Fibroblast of peridontal ligament (primary cell): ENCODE measurements at regions not wholly inside any gene's neighbourhood (a gene's known extent, or its start where the extent isn't known, plus 50 kb on each side); places are given as distances from the start of the nearest gene placed in this dataset.
"Not testable (repeated sequence)": the region's sequence is repeated elsewhere in the genome, so short reads cannot be mapped to it uniquely, and the experiment has no call there.

Experiments
- DNase-seq: peaks from one replicate; pipeline ENCODE4 v3.0.0-alpha.2; 2010; ENCODE audit errors: extremely low read depth

DNA sequence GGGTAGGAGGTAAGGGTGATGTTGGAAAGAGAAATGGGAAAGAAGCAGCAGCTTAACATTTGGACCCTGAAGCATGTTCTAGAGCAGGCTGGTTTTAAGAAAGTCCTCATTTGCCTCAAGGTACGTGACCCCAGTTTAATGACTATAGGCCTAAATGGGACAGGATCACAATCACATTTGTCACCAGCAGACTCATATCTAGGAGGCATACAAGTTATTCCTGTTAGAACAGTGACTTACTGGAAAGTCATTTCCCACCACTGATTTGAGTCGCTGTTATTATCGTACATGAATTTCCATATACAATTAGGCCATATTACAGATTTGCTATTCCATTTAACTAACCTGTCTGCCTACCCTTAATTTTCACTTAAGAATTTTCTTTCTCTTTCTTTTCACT is 326.1 kb downstream of the DAD1 start:
- DNase-seq, result no peak

DNA sequence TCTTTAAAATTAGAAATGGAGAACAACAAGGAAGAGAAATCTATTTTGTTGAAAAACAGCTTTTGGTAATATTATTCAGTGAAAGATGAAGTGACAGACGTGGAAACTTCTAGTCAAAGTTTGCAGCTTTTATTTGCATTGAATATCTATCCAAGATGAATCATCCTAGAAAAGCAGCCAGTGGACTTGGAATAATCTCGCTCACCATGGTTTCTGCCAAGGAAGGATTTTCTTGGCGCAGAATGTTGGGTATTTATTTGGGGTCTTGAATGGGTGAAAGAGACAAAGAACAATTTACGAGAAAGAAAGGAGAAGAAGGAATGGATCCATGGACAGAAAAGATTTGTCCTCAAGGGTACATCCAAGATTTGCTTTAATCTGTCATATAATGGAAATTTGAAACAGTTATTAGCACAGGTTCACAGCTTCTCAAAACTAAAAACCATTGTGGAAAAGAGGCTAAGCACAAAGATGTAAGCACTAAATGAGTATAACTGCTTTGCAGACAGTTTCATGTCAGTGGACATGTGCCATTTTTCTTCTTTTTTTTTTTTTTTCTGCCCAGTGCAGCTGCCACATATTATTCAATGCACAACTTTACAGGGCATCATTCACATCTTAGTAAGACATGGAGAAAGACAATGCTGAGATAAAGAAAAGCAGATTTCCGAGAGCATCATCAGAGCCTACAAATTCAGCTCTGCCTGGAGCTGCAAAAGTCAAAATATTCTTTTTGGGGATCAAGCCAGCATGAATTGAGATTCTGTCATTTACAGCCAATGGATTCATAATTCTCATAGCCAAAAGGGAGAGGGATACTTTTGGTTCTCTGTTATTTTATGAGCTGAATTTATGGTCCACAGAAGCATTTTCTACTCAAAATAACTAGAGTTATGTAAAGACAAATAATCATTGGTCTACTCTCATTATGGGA is 333.7 kb downstream of the DAD1 start:
- no peak for DNase-seq

DNA sequence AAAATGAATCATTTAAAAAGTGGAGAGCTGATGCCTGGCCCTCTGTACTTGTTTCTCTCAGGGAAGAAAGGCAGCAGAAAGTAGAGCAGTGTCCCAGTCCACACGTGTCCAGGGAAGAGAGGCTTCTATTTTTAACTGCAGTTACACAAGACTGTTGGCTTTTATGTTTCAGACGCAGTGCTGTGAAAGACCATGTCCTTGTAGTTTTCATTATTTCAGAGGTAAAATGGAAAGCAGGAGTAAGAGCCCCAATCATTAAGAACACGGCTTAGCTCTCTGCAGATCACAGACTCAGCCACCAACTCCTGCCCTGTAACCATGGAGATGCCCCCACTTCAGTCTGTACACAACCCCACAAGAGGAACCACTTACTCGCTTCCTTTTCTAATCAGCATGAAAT is 336.3 kb downstream of the DAD1 start:
- DNase-seq, result no peak

DNA sequence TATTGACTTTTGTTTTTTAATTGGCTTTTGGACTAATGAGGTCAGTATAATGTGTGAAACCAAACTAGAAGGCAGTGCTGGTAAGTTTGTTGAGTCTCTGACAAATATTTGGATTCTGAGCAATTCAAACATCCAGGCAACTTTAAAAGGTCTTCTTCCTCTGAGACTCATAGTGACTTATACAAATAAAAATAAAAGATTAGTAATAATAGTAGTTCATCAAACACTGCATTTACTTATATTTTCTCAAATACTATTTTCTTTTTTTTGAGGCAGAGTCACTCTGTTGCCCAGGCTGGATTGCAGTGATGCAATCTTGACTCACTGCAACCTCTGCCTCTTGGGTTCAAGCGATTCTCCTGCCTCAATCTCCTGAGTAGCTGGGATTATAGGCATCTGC is 337.9 kb downstream of the DAD1 start:
- no peak for DNase-seq

DNA sequence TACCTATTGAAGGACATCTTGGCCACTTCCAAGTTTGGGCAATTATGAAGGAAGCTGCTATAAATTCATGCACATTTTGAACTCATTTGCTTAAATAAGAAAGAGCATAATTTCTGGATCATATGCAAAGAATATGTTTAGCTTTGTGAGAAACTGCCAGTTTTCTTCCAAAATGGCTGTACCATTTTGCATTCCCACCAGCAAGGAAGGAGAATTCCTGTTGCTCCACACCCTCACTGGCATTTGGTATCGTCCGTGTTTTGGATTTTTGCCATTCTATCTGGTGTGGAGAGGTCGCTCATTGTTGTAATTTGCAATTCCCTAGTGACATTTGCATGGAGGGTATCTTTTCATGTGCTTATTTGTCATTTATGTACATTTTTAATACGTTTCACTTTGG is 339.3 kb downstream of the DAD1 start:
- no peak for DNase-seq

DNA sequence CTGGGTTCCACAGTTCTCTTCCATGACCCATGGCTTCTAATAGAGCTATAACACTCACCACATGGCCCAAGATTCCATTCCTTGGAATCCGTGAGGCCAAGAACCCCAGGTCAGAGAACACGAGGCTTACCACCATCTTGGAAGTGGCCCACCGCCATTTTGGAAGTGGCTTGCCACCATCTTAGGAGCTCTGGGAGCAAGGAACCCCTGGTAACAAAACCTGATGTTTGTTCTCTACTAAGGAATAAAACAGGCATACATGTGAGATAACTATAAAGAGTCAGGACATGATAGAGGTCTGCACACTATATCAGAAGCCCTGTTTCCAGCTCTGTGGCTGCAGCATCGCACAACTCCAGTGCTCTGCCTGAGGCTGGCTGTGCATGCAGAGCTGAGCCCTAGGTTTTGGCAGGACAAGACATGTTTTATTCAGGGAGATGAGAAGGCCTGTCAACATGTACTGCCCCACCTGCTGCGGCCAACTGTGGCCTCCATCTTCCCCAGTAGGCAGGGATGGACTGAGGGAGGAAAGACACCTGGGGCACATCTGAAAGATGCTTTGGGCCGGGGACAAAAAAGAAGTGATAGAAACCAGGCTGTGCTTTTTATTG is 344.9 kb downstream of the DAD1 start:
- no peak for DNase-seq

DNA sequence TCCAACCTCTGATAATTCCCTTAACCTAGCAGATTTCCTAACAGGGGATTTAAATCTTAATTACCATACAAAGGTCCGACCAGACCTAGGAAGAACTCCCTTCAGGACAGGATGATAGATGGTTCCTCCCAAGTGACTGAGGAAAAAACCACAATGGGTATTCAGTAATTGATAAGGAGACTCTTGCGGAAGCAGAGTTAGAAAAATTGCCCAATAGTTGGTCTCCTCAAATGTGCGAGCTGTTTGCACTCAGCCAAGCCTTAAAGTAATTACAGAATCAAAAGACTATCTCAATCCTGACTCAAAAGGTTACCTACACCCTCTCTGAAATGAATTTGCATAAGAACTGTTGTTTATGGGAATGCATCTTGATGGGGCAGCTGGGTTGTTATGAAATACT is 350.7 kb downstream of the DAD1 start:
- not testable (repeated sequence) for DNase-seq

DNA sequence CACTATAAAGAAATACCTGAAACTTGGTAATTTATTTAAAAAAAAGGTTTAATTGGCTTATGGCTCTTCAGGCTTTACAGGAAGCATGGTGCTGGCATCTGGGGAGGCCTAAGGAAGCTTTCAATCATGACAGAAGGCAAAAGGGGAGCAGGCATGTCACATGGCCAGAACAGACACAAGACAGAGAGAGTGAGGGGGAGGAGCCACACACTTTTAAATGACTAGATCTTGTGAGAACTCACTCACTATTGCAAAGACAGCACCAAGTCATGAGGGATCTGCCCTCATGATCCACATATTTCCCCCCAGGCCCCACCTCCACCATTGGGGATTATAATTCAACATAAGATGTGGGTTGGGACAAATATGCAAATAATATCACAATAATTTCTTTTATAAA is 355.6 kb downstream of the DAD1 start:
- DNase-seq, result no peak

DNA sequence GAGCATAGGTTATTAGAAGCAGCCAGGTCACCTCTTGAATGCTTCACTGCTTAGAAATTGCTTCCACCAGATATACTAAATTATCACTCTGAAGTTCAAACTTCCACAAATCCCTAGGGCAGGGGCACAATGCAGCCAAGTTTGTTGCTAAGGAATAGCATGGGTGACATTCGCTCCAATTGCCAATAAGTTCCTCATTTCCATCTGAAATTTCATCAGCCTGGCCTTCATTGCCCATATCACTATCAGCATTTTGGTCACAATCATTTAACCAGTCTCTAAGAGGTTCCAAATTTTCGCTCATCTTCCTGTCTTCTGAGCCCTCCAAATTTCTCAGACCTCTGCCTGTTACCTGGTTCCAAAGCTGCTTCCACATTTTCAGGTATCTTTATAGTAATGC is 356.1 kb downstream of the DAD1 start:
- no peak for DNase-seq

DNA sequence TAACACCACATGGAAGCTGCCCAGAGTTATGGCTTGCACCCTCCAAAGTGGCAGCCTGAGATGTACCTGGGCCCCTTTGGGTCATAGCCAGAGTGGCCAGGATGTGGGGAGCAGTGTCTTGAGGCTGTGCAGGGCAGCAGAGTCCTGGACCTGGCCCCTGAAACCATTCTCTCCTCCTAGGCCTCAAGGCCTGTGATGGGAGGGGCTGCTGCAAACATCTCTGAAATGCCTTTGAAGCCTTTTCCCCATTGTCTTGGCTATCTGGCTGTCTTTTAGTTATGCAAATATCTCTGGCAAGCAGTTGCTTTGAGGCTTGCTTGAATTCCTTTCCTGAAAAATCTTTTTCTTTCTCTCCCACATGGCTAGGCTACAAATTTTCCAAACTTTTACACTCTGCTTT is 356.5 kb downstream of the DAD1 start:
- DNase-seq, result no peak

DNA sequence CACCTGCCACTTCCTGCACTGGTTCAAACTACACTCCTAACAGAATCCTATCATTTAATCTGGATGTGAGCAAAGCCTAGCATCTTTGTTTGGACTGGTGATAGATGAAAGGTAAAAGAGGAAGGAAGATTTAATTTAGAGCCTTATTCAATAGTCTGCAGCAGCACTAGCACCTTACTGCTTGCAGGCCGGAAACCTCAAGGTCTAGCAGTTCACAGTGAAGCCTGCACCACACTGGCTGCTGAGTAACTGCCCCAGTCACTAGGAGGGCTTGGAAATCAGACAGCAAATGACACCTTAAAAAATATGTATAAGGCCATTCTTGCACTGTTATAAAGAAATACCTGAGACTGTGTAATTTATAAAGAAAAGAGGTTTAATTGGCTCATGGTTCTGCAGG is 358.0 kb downstream of the DAD1 start:
- no peak for DNase-seq

DNA sequence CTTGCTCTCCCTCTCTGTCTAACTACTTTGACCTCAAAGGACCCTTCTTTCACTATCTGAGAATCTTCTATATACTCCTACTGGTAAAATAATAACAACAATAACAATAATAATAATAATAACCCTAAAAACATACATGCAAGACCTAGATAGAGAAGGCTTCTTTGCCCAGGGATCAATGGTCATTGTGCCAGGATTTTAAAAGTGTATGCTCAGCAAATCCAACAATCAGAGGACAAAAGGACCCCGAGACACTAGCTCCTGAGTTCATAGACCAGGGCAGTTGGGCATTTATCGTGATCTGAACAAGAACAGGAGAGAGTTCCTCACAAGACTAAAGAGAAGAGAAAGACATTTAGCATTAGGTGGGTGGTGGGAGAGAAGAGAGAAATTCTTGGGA is 358.5 kb downstream of the DAD1 start:
- no peak for DNase-seq

DNA sequence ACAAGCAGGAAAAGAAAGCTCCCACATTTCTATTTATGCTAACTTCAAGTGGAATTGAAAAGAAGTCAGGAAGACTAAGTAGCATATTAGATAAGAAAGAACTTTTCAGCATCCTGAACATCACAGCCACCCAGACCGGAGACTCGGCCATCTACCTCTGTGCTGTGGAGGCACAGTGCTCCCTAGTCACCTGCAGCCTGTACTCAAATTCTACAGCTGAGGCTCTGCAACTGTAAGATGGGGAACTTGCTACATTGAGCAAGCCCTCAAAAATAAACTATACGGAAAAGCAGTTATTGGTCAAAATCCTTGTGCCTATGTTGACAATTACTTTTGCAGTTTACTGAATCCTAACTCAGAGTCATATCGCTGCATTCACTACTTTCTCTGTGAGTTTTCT is 361.9 kb downstream of the DAD1 start:
- DNase-seq, result no peak

DNA sequence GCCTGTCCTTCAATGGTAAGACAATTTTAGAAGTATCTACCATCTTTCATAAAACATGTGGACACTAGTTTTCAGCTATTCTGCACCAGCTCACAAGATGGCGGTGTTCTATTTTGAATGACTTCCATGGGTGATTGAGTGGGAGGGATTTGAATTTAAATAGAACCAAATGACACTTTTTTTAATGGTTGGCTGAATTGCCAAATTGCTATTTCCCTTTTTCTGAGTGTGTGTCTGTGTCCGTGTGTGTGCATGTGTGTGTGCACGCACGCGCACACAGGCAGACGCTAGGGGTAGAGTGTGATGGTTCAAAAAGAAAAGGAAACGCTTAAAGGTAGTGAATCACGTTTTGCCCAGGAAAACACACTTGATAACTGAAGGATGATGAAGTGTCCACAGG is 362.6 kb downstream of the DAD1 start:
- no peak for DNase-seq

DNA sequence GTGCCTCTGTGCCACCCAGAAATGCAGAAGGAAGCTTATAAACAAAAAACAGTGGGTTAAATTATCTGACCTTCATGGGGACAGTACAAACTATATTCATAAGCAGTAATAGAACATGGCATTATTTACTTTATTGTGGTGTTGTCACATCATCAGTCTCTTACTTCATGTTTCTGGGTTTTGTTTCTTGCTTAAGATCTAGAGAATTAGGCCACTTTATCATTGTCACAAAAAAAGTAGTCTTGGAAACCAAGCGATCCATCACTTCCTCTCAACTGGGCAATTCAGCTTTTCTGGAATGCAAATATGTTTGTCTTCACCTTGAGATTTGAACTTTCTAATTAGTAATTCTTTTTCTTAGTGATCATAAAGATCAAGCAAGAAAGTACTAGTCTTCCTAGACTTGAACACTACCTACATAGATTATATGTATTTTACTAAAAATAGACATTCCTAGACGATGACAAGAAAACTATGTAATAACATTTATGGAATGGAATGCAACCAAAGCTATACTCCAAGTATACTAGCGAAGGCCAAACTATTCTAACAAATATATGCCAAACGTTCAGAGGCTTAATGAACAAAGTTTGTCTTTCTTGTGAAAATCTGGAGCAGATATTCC is 363.4 kb downstream of the DAD1 start:
- peak; percentile 2 for DNase-seq

DNA sequence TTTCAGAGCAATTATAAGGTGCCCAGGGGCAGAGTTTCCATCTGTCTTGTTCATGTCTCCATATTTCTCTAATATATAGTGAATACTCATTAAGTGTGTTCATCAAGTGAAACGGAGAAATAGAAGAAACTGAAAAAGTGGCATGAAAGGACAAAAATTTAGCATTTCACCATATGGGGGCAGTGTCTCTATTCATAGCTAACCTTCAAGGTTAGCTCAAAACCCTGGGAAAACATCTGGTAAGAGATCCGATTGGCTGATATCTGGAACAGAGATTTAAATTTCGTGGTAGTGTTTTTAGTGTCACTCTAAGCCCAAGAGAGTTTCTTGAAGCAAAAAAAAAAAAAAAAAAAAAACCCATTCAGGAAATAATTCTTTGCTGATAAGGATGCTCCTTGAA is 367.5 kb downstream of the DAD1 start:
- DNase-seq, result no peak

DNA sequence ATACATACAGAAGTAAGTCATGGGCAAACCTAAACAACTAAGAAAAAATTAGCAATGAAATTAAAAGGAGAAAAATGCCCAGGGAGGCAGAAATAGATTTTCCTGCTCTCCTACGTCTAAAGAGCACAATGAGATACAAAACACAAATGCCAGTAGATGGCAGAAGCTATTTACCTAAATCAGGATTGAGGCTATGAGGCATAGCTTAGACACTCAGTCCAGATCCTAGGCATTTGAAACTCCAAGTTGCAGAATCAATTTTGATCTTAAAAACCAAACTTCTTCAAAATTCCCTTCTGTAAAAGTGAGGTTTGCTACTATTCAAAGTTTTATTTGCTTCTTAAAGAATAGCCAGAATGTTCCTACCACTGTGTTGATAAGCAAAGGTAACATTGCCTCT is 368.6 kb downstream of the DAD1 start:
- DNase-seq, result no peak

DNA sequence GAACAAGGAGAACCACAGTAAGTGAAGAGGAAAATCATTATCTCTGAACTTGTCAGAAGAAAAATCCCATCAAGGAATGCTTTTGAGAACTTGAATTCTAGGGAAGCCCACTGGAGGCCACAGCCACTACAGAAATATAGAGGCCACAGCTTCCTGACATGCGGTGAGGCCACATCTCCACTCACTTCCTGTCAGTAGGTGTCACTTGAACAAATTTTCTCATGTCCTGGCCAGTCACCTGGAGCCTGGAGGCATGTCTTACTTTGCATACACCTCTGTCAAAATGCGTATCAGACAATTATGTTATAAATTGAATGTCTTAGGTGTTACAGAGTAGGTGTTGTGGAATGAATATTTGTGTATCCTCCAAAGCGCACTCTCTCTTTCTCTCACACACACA is 370.3 kb downstream of the DAD1 start:
- DNase-seq, result no peak

DNA sequence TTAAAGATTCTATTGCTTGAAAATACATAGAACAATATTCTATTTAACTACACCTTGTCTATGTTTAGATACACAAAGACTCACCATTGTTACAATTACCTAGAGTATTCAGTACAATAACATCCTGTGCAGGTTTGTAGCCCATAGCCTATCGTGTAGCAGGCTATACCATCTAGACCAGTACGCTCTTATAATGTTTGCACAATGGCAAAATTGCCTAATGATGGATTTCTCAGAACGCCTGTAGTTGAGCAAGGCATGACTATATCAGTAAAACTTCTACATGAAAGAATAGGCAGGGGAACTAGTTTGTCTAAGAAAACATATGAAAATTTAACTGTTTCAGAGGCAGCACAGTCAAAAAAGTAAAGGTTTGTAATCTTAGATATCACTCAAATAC is 375.9 kb downstream of the DAD1 start:
- DNase-seq, result no peak

DNA sequence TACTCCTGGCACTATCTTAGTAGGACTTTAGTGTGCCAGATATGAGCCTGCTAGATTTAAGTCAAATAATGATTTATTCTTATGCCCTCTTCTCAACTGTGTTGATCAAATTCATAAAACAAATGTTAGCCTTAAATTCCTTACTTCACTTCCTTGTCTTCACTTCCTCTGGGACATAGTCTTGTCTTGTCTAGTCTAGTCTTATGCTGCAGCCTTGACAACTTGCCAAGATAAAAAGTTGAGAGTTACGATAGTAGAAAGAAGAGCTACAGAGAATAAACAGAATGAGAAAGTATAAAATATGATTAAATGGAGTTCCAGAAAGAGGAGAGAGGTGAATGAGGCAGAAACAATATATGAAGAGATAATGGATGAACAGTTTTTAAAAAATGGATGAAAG is 378.1 kb downstream of the DAD1 start:
- no peak for DNase-seq

DNA sequence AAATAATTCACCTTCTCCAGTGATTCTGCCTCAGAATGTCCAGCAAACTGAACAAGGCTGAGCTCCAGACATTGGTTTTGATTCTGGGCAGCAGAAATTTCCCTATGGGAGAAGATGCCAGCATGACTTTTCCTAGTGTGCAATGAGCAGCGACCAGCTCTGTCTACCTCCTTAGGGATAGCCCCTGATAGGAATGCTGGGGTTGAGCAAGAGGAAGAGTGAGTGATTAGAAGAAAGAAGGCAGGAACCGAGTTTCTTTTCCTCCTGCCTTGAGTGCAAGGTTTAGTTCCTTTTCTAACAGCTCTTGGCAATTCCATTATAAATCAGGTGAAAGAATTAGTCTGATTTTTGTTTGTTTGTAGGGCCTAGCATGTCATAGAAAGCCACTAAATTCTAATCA is 379.0 kb downstream of the DAD1 start:
- DNase-seq, result no peak

DNA sequence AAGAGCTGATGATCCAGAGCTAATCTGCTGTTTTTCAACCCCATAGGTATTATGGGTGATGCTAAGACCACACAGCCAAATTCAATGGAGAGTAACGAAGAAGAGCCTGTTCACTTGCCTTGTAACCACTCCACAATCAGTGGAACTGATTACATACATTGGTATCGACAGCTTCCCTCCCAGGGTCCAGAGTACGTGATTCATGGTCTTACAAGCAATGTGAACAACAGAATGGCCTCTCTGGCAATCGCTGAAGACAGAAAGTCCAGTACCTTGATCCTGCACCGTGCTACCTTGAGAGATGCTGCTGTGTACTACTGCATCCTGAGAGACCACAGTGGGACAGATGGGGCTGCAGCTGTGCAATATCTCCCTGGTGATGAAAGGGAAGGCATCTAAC is 386.0 kb downstream of the DAD1 start:
- DNase-seq, result no peak

DNA sequence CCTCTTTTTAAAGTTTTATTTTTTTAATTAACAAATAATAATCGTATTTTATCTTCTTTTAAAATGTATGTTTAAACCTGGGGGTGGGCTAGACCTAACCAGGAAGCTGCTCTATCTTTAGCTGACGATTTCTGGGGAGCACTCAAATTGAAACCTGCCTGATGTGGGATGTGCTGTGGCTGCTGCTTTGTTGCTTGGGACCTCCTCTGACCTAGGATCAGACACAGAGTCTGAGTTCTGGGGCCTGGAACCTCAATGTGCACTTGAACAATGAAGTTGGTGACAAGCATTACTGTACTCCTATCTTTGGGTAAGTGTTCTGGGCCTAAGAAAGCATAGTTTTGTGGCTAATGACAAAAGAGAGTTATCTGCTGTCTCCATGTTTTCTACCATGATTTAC is 386.7 kb downstream of the DAD1 start:
- no peak for DNase-seq
